MCF 10A (cell line): ENCODE measurements at regions not wholly inside any gene's neighbourhood (a gene's known extent, or its start where the extent isn't known, plus 50 kb on each side); places are given as distances from the start of the nearest gene placed in this dataset.

Experiments used
- BruUV-seq: library from RNA; stranded (reverse); fragments of 400-500 nt; replicated peaks from 2 replicates; lab custom pipeline; 2021; lab: Mats Ljungman, UMichigan
- CTCF ChIA-PET: fragments of 300-600 bp; sonication (Branson Sonifier 250); formaldehyde crosslinking; extraction: SDS; loops from one replicate; lab custom pipeline; 2021; ENCODE audit warnings: antibody characterized with exemption, inconsistent platforms; lab: Yijun Ruan, JAX
- POLR2A ChIA-PET: fragments of 300-600, 350-650 bp; sonication (Branson Sonifier 250); formaldehyde crosslinking; extraction: SDS; loops from one replicate; lab custom pipeline; 2020; ENCODE audit warnings: antibody characterized with exemption, inconsistent platforms; lab: Yijun Ruan, JAX
- DNase-seq: peaks from one replicate; pipeline ENCODE4 v3.0.0-alpha.2; 2018; ENCODE audit not compliant: unreplicated experiment
- H3K27ac Mint-ChIP-seq: one replicate; pipeline ENCODE4 v1.8.0; 2022; ENCODE audit warnings: mild to moderate bottlenecking, low read depth, mixed read lengths; ENCODE audit not compliant: unreplicated experiment
- H3K27me3 Mint-ChIP-seq: one replicate; pipeline ENCODE4 v1.8.0; 2022; ENCODE audit warnings: mixed read lengths; ENCODE audit not compliant: insufficient read depth, unreplicated experiment
- H3K36me3 Mint-ChIP-seq: one replicate; pipeline ENCODE4 v1.8.0; 2022; ENCODE audit warnings: mild to moderate bottlenecking, moderate library complexity, mixed read lengths; ENCODE audit not compliant: insufficient read depth, unreplicated experiment
- H3K4me1 Mint-ChIP-seq: one replicate; pipeline ENCODE4 v1.8.0; 2022; ENCODE audit warnings: mixed read lengths; ENCODE audit not compliant: insufficient read depth, unreplicated experiment
- H3K4me3 Mint-ChIP-seq: one replicate; pipeline ENCODE4 v1.8.0; 2022; ENCODE audit warnings: mild to moderate bottlenecking, moderate library complexity, mixed read lengths; ENCODE audit not compliant: unreplicated experiment
- H3K9me3 Mint-ChIP-seq: one replicate; pipeline ENCODE4 v1.8.0; 2022; ENCODE audit warnings: mixed read lengths; ENCODE audit not compliant: unreplicated experiment
- intact Hi-C: fragments of 100-400 bp; cut with micrococcal nuclease; formaldehyde crosslinking; loops from 2 replicates; pipeline ENCODE4 v1.14.1; 2022
- TF ChIP-seq, protein P1 (sequence below): fragments of 200-600 bp; IDR thresholded peaks from one replicate; pipeline ENCODE4 v1.8.0; 2022; ENCODE audit warnings: antibody characterized with exemption, mild to moderate bottlenecking; ENCODE audit not compliant: unreplicated experiment

DNA sequence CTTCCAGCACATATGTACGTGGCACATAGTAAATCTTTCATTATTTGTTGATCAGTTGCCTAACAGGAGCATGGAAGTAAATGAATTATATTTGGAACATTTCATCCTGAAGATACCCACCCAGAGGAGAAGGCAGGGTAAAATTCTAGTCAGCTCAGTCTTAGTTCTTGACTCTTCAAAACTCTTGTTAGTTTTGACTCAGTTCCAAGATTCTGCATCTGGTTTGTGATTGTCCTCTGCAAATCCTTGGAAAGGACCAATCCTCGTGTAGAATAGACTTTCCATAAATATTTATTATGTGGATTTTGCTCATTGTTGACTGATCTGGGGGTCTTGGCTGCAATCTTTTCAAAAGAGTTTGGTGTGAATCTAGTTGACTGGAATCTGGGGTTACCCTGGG is 257.5 kb upstream of the FAT1 start:
- DNase-seq = no peak
- intact Hi-C loops = no loop called here
- no peak overlapping the region for H3K27ac Mint-ChIP-seq
- peaks cover 6% of the 10 kb centered on the region for H3K36me3 Mint-ChIP-seq
- H3K4me3 Mint-ChIP-seq = no peak overlapping the region
- no peaks in the 10 kb centered on the region for H3K4me1 Mint-ChIP-seq
- BruUV-seq = no TSS peak
- CTCF ChIA-PET = no interaction called here
- TF ChIP-seq, protein P1, sequence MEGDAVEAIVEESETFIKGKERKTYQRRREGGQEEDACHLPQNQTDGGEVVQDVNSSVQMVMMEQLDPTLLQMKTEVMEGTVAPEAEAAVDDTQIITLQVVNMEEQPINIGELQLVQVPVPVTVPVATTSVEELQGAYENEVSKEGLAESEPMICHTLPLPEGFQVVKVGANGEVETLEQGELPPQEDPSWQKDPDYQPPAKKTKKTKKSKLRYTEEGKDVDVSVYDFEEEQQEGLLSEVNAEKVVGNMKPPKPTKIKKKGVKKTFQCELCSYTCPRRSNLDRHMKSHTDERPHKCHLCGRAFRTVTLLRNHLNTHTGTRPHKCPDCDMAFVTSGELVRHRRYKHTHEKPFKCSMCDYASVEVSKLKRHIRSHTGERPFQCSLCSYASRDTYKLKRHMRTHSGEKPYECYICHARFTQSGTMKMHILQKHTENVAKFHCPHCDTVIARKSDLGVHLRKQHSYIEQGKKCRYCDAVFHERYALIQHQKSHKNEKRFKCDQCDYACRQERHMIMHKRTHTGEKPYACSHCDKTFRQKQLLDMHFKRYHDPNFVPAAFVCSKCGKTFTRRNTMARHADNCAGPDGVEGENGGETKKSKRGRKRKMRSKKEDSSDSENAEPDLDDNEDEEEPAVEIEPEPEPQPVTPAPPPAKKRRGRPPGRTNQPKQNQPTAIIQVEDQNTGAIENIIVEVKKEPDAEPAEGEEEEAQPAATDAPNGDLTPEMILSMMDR = no peak
- POLR2A ChIA-PET = no interaction called here
- peaks cover 1% of the 10 kb centered on the region for H3K9me3 Mint-ChIP-seq
- H3K27me3 Mint-ChIP-seq = no peaks in the 10 kb centered on the region

DNA sequence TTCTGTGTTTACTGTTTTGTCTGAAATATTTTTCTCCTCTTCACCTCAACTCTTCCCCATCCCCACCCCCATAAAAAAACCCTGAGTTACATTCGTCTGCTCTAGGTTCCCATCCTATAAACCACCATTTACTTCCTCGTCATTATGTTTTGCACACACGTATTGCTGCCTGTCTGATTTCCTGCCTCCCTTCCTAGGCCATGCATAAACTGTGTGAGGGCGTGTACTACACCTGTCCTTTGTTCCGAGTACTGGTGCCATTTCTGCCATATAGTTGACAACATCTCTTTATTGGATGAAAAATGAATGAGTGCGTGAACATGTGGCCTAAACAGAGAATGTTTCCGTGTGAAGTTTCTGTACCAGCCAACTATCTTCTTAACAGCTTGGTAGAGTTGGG is 258.5 kb upstream of the FAT1 start:
- H3K27me3 Mint-ChIP-seq = no peaks in the 10 kb centered on the region
- no peak for DNase-seq
- peaks cover 6% of the 10 kb centered on the region for H3K36me3 Mint-ChIP-seq
- H3K4me1 Mint-ChIP-seq = no peaks in the 10 kb centered on the region
- CTCF ChIA-PET = no interaction called here
- H3K27ac Mint-ChIP-seq = no peak overlapping the region
- TF ChIP-seq, protein P1 = no peak
- no peak overlapping the region for H3K4me3 Mint-ChIP-seq
- H3K9me3 Mint-ChIP-seq = peaks cover 7% of the 10 kb centered on the region
- intact Hi-C loops = no loop called here
- POLR2A ChIA-PET = interaction anchor here (0.6 to 1.0 kb wide), 2 partner anchors 11 to 25 kb away, joined by 3 to 4 read pairs; no protein-coding TSS in a partner anchor
- BruUV-seq = no TSS peak

DNA sequence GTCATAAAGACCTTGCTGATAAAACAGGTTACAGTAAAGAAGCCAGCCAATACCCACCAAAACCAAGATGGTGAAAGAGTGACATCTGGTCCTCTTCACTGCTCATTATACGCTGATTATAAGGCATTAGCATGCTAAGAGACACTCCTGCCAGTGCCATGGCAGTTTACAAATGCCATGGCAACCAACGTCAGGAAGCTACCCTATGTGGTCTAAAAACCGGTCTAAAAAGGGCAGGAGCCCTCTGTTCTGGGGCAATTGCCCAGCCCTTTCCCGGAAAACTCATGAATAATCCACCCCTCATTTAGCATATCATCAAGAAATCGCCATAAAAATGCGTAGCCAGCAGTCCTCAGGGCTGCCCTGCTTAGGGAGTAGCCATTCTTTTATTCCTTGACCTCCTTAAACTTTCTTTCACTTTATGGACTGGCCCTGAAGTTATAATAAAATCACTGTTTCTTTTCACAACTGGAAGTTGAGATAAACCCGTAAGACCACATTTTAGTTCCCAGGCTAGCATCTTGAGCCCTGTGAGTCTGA is 260.5 kb upstream of the FAT1 start:
- ChIA-PET CTCF (no interaction called here), POLR2A (no interaction called here)
- no TSS peak for BruUV-seq
- intact Hi-C loops = no loop called here
- DNase-seq = no peak
- TF ChIP-seq, protein P1 = no peak
- H3K36me3 Mint-ChIP-seq = peaks cover 6% of the 10 kb centered on the region
- H3K27me3 Mint-ChIP-seq = no peaks in the 10 kb centered on the region
- no peak overlapping the region for H3K27ac Mint-ChIP-seq
- H3K4me1 Mint-ChIP-seq = no peaks in the 10 kb centered on the region
- peaks cover 7% of the 10 kb centered on the region for H3K9me3 Mint-ChIP-seq
- no peak overlapping the region for H3K4me3 Mint-ChIP-seq

DNA sequence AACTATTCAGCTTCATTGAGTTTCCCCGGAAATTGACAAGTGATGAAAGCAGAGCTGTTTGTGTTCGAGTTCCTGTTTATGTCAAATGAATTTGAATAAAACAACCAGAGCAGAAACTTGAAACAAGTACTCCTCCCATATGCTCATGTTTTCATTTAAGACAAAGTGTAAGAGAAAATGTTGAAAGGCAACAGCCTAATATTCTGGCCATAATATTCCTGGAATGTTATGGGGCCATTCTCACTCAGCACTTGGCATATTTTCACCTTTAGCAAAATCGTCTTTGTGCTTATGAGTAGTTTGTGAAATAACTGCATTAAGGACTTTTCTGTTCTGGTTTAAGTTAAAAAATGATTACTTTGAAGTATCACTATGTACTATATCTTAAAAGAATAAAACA is 276.0 kb upstream of the FAT1 start:
- Mint-ChIP-seq H3K9me3 (no peaks in the 10 kb centered on the region), H3K27me3 (no peaks in the 10 kb centered on the region), H3K4me1 (peaks cover 4% of the 10 kb centered on the region), H3K36me3 (no peaks in the 10 kb centered on the region), H3K27ac (no peak overlapping the region), H3K4me3 (no peak overlapping the region)
- BruUV-seq = no TSS peak
- intact Hi-C loops = no loop called here
- TF ChIP-seq, protein P1 = no peak
- ChIA-PET CTCF (no interaction called here), POLR2A (interaction anchor here (0.6 kb wide), 1 partner anchor 130 kb away, joined by 3 read pairs; no protein-coding TSS in a partner anchor)
- DNase-seq = no peak
